Sciatic nerve (tissue), 2 donors: ENCODE measurements at regions not wholly inside any gene's neighbourhood (a gene's known extent, or its start where the extent isn't known, plus 50 kb on each side); places are given as distances from the start of the nearest gene placed in this dataset.
"Not testable (repeated sequence)": the region's sequence is repeated elsewhere in the genome, so short reads cannot be mapped to it uniquely, and the experiment has no call there.

Experiments
- ATAC-seq: fragments of 200-7000 bp; cut with Tn5 transposase; one replicate; pipeline ENCODE4 v1.9.1; 2020; ENCODE audit warnings: mild to moderate bottlenecking, moderate library complexity
- DNase-seq: peaks from one replicate; pipeline ENCODE4 v3.0.0-alpha.2; 2020; ENCODE audit warnings: low spot score
- intact Hi-C: fragments of 100-400 bp; cut with DNase I; formaldehyde crosslinking; loops from one replicate; pipeline ENCODE4 v1.14.2; 2022
- donor health status: DM: no; HTN: no; CAD: no.
- donor health status: DM: no; HTN: no; CAD: no.

- intact Hi-C loops: not testable (repeated sequence)
- DNase-seq (peak; percentile 60), ATAC-seq (peak; percentile 88)
Observed at GRCh38 chr7:32727483-32728411, 163.8 kb downstream of the KBTBD2 start.

DNA sequence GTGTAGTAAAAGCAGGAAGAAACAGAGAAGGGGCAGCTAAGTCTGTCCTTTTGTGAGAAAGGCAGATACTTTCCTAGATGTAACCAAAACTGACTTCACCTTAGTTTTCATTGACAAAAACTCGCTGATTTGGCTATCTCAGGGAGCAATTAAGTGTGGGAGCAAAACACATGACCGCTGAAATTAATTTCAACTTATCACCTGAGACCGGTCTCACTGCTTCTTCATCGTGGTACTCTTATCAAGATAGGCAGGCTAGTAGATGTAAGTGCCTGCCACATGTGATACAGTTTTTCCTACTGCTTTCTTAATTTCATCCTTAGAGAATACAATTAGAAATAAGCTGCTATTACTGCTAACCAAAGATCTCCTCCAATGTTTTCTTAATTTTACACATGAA, 168.7 kb downstream of the KBTBD2 start:
- intact Hi-C loops, ATAC-seq, DNase-seq: not testable (repeated sequence)

DNA sequence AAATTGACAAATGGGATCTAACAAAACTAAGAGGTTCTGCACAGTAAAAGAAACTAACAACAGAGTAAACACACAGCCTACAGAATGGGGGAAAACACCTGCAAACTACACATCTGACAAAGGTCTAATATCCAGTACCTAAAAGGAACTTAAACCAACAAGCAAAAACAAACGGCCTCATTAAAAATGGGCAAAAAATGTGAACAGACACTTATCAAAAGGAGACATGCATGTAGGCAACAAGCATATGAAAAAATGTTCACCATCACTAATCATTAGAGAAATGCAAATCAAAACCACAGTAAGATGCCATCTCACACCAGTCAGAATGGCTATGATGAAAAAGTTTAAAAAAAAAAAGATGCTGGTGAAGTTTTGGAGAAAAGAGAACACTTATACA, 197.4 kb downstream of the KBTBD2 start:
- no peak for ATAC-seq
- DNase-seq: no peak
- intact Hi-C loops: no loop called here

DNA sequence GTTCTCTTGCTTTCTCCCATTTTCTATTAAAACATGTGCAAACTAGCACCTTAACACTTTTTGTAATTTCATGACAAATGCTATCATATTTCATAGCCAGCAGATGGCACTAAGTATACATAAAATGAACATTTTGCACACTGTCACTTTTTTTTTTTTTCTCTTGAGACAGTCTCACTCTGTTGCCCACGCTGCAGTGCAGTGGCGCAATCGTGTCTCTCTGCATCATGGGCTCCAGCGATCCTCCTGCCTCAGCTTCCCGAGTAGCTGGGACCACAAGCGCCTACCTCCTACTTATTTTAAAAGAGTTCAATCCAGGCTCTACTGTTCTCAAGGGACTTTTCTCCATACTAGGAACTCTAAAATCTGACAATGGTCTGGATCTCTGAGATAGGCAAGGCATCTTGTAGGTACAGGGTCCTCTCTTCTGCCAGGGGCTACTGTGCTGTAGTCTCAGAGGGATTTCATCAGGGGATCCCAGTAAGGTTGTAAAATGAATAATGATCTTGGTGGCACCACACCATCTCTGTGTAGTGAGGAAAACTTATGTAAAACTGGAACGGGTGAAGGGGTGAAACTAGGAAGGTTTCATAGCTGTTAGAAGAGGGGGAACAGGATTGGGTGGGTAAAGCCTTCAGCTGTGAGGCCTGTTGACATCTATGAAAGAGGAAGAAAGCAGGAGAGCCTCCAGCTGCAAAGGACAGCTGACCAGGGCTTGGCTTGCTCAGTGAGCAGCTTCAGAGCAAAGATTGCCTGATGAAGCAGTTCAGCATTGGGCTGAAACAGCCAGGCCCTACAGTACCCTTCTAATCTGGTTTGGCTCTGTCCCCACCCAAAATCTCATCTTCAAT, 196.9 kb downstream of the AVL9 start:
- DNase-seq, intact Hi-C loops: not testable (repeated sequence)
- ATAC-seq: peak; percentile 90

GRCh38 chr7:32688092-32688491, 192.8 kb downstream of the AVL9 start:
- ATAC-seq, DNase-seq, intact Hi-C loops: not testable (repeated sequence)

DNA sequence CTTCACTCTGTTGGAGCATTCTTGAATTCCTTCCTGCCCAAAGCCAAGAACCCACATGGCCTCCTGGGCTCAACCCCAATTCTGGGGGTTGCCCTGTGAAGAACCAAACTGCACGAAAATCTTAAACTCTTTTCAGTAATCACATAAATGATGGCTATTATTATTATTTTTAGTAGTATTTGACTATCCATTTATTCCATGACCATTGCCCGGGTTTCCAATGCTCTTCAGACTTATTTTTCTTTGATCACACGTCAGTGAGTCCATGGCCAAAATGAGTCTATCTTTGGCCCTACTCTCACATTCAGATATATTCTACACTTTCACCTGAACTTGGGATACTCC, 185.9 kb downstream of the AVL9 start:
- ATAC-seq (no peak), DNase-seq (no peak)
- intact Hi-C loops: no loop called here

- ATAC-seq: no peak
- intact Hi-C loops: no loop called here
- DNase-seq: no peak
Observed at GRCh38 chr7:32680259-32681173, 185.2 kb downstream of the AVL9 start.

- DNase-seq (no peak), ATAC-seq (no peak)
- intact Hi-C loops: no loop called here
Observed at GRCh38 chr7:32679192-32679591, 183.9 kb downstream of the AVL9 start.

DNA sequence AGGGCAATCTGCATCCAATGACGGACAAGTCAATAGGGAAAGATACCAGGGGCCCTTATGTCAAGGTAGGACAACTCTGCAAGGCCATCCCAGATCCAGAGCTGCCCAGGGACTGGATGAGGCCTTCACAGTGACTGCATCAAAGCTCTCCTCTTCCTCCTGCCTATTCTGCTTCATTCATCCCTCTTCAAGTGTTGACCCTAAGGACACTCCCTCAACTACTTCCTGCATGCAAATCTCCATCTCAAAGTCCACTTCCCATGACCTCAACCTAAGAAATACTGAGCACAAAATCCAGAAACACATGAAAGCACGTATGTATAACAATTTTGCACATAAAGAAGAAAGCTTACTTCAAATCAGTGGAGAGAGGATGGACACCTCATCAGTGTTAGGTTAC, 182.3 kb downstream of the AVL9 start:
- no peak for DNase-seq
- intact Hi-C loops: no loop called here
- no peak for ATAC-seq

DNA sequence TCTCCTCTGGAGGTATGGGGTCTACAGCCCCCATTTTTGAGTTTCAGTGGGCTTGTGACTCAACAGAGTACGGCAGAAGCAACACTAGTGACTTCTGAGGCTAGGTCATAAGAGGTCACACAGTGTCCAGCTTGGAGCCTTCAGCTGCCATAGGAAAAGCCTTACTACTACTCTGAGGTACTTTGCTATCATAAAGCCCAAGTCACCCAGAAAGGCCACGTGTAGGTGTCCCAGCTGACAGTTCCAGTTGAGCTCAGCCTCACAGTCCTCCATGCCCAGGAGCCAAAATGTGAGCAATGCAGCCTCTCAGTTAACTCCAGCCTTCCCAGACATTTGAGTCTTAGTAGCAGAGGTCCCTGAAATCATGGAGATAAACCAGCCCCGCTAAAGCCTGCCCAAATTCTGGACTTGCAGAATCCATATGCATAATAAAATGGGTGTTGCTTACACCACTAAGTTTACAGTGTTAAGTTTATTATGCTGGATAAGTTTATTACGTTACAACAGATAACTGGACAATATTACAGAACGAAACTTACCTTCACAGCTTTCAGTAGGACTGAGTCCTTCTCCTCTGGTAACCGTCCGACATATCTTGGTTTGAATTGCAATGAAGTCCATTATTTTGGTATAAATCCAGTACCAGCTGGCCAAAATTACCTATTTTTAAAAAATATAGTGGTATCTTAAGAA, 181.1 kb downstream of the AVL9 start:
- DNase-seq (no peak), ATAC-seq (no peak)
- intact Hi-C loops: no loop called here

GRCh38 chr7:32673275-32673983, 178.1 kb downstream of the AVL9 start:
- intact Hi-C loops: no loop called here
- no peak for ATAC-seq

GRCh38 chr7:32670110-32671025, 175.1 kb downstream of the AVL9 start:
- DNase-seq: no peak
- intact Hi-C loops: no loop called here
- no peak for ATAC-seq

More at GRCh38 chr7:32673275-32673983, 178.1 kb downstream of the AVL9 start:
- no peak for DNase-seq

DNA sequence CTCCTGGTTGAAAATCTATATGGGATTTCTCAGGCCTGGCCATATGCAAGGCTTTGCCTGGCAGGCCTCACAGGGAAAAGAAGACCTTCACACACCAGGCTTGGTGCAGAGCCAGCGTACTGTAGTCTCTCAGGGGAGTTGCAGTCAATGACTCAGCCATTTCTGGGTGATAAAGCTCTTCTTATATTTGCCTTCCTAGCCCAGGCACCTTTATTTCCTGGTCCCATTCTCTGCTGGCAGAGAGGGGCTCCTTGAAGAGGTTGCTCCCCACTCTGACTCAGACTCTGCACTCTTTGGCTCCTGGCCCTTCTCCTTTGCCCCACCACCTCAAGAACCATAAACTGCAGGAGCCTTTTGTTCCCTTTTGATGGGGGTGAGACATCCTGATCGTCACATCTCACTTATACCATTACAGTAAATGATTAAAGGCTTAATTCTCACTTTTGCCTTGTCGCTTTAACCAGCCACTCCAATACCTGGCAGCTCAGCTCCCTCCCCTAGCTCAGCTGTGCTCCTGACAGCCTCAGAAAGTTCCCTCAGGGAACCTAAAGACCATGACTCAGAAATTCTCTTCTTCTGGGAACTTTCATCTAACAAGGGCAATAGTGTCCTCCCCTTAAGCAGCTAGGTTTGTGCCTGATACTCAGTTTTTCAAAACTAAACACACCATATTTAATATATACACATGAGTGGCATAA, 174.0 kb downstream of the AVL9 start:
- intact Hi-C loops, ATAC-seq, DNase-seq: not testable (repeated sequence)

GRCh38 chr7:32668387-32669097, 173.3 kb downstream of the AVL9 start:
- intact Hi-C loops, ATAC-seq: not testable (repeated sequence)

GRCh38 chr7:32667586-32667985, 172.3 kb downstream of the AVL9 start:
- intact Hi-C loops, DNase-seq, ATAC-seq: not testable (repeated sequence)

More at GRCh38 chr7:32668387-32669097, 173.3 kb downstream of the AVL9 start:
- not testable (repeated sequence) for DNase-seq
